GM23248 (cell line): ENCODE measurements at regions not wholly inside any gene's neighbourhood (a gene's known extent, or its start where the extent isn't known, plus 50 kb on each side); places are given as distances from the start of the nearest gene placed in this dataset.

Experiments used
- DNase-seq: peaks from one replicate; pipeline ENCODE4 v3.0.0-alpha.2; 2015
- H2AFZ ChIP-seq: fragments of 200-600 bp; sonication (generic); 2 replicates; pipeline ENCODE4 v1.6.1; 2016; ENCODE audit warnings: antibody characterized with exemption
- H3F3A ChIP-seq: fragments of 200-600 bp; sonication (generic); 2 replicates; pipeline ENCODE4 v1.6.1; 2016; ENCODE audit warnings: mild to moderate bottlenecking, antibody characterized with exemption, mixed run types; ENCODE audit not compliant: insufficient read depth
- H3K27ac ChIP-seq: fragments of 200-600 bp; sonication (generic); 2 replicates; pipeline ENCODE4 v1.5.1; 2016; ENCODE audit warnings: mild to moderate bottlenecking
- H3K27me3 ChIP-seq: fragments of 200-600 bp; sonication (generic); replicated peaks from 2 replicates; pipeline ENCODE4 v1.6.1; 2016; ENCODE audit warnings: mild to moderate bottlenecking; ENCODE audit not compliant: insufficient read depth
- H3K36me3 ChIP-seq: fragments of 200-600 bp; sonication (generic); 2 replicates; pipeline ENCODE4 v1.6.1; 2016; ENCODE audit warnings: low read depth, mild to moderate bottlenecking
- H3K4me1 ChIP-seq: fragments of 200-600 bp; sonication (generic); 2 replicates; pipeline ENCODE4 v1.6.1; 2016; ENCODE audit warnings: mild to moderate bottlenecking; ENCODE audit not compliant: insufficient read depth
- H3K4me2 ChIP-seq: fragments of 200-600 bp; sonication (generic); one replicate; pipeline ENCODE4 v1.6.1; 2016; ENCODE audit warnings: mild to moderate bottlenecking; ENCODE audit not compliant: unreplicated experiment
- H3K4me3 ChIP-seq: fragments of 200-600 bp; sonication (generic); 2 replicates; pipeline ENCODE4 v1.5.1; 2016; ENCODE audit warnings: mild to moderate bottlenecking
- H3K79me2 ChIP-seq: fragments of 200-600 bp; sonication (generic); 2 replicates; pipeline ENCODE4 v1.6.1; 2016; ENCODE audit warnings: mild to moderate bottlenecking; ENCODE audit not compliant: insufficient read depth
- H3K9ac ChIP-seq: fragments of 200-600 bp; sonication (generic); 2 replicates; pipeline ENCODE4 v1.6.1; 2016; ENCODE audit warnings: mild to moderate bottlenecking
- H3K9me2 ChIP-seq: fragments of 200-600 bp; sonication (generic); 2 replicates; pipeline ENCODE4 v1.6.1; 2016; ENCODE audit warnings: mixed run types, mild to moderate bottlenecking, moderate library complexity; ENCODE audit not compliant: insufficient read depth
- H3K9me3 ChIP-seq: fragments of 200-600 bp; sonication (generic); one replicate; pipeline ENCODE4 v1.6.1; 2017; ENCODE audit warnings: low read depth
- H4K20me1 ChIP-seq: fragments of 200-600 bp; sonication (generic); 2 replicates; pipeline ENCODE4 v1.6.0; 2016; ENCODE audit not compliant: insufficient read depth
- EZH2 ChIP-seq: fragments of 200-600 bp; sonication (generic); IDR thresholded peaks from 2 replicates; pipeline ENCODE4 v1.6.1; 2018; ENCODE audit warnings: antibody characterized with exemption, mild to moderate bottlenecking; ENCODE audit not compliant: insufficient read depth, poor library complexity, severe bottlenecking
- EZH2phosphoT487 ChIP-seq: fragments of 200-600 bp; sonication (generic); IDR thresholded peaks from 2 replicates; pipeline ENCODE4 v1.6.1; 2018; ENCODE audit warnings: antibody characterized with exemption, moderate library complexity, mild to moderate bottlenecking, low read depth; ENCODE audit not compliant: insufficient read depth
- WGBS, 2 experiments: methylation state at CpG; one replicate each; pipeline ENCODE4 v1.1.6; 2015 to 2017; ENCODE audit warnings: low lambda C conversion rate in 2 of 2, low coverage in 1 of 2; ENCODE audit errors: missing lambda C conversion rate in 2 of 2; 5-methylcytosine and 5-hydroxymethylcytosine counted together
- in situ Hi-C: fragments of 300-500 bp; cut with MboI; formaldehyde crosslinking; loops from 2 replicates; pipeline ENCODE4 v1.15.0; 2020

DNA sequence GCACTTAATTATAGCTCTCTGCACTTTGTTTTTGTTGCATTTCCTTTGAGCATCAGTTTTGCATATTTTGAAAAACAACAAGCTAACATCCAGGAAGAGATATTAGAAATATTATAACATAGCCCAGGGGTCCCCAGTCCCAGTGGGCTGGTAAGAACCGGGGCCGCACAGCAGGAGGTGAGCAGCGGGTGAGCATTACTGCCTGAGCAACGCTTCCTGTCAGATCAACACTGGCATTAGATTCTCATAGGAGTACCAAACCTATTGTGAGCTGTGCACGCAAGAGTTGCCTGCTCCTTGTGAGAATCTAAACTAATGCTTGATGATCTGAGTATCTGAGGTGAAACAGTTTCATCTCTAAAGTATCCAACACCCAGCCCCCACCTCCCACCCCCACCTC is 675.9 kb upstream of the ZNF608 start:
- no peak overlapping the region for H3K9ac ChIP-seq
- no peaks in the 10 kb centered on the region for H3K36me3 ChIP-seq
- no peak overlapping the region for H3K4me2 ChIP-seq
- TF ChIP-seq EZH2 (no peak), EZH2phosphoT487 (no peak)
- H3K9me2 ChIP-seq = no peaks in the 10 kb centered on the region
- in situ Hi-C loops = no loop called here
- WGBS, 2 experiments = 76 to 77% methylated on average over 5 of the region's 5 CpGs
- H3K4me3 ChIP-seq = no peak overlapping the region
- H3K9me3 ChIP-seq = no peaks in the 10 kb centered on the region
- H3K27me3 ChIP-seq = 0 out of 2 replicates have a peak, but pooled peaks cover 14% of the 10 kb centered on the region
- no peaks in the 10 kb centered on the region for H3K79me2 ChIP-seq
- H4K20me1 ChIP-seq = no peaks in the 10 kb centered on the region
- no peaks in the 10 kb centered on the region for H3K4me1 ChIP-seq
- H2AFZ ChIP-seq = no peak overlapping the region
- no peak for DNase-seq
- no peaks in the 10 kb centered on the region for H3F3A ChIP-seq
- no peak overlapping the region for H3K27ac ChIP-seq

DNA sequence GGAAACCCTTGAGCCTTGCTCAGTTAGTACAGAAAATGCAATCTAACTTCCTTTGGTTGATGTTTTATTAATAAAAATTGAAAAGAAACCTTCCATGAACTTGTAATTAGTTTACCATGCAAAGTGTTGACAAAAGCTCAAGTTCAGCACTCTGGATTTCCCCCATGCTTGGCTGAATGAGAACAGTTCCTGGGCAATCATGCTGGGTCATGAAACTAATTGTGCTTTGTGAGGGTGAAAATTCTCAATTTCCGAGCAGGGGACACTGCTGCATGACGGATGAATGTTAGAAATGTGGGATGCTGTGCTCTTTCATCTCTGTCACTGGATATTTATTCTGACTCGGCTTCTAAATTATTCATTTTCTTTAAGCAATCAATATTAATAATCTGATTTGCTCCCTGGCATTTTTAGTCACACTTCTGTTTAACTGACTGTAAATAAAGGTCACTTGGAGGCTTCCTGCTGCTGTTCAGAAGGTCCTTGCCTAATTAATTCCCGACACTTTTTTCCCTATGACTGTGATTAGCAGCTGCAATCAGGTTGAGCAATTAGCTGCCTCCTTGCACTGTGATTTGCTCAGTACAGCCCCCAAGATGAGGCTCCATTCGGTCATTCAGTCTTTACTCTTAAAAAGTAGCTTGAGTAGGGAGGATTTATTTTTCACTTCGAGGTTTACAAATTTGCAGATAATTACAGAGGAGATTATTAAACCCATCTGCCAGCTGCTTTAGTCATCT is 678.1 kb upstream of the ZNF608 start:
- Histone ChIP-seq H4K20me1 (no peaks in the 10 kb centered on the region), H3K36me3 (no peaks in the 10 kb centered on the region), H3K4me3 (no peak overlapping the region), H3K79me2 (no peaks in the 10 kb centered on the region), H3K9ac (no peak overlapping the region), H3K4me1 (no peaks in the 10 kb centered on the region), H3K9me2 (no peaks in the 10 kb centered on the region), H3K27me3 (0 out of 2 replicates have a peak, but pooled peaks cover 14% of the 10 kb centered on the region), H2AFZ (no peak overlapping the region), H3K27ac (no peak overlapping the region), H3K9me3 (no peaks in the 10 kb centered on the region), H3K4me2 (no peak overlapping the region), H3F3A (no peaks in the 10 kb centered on the region)
- in situ Hi-C loops = no loop called here
- WGBS, 2 experiments = 39 to 47% methylated on average over 6 of the region's 6 CpGs
- no peak for TF ChIP-seq EZH2phosphoT487
- TF ChIP-seq EZH2 = no peak
- no peak for DNase-seq

DNA sequence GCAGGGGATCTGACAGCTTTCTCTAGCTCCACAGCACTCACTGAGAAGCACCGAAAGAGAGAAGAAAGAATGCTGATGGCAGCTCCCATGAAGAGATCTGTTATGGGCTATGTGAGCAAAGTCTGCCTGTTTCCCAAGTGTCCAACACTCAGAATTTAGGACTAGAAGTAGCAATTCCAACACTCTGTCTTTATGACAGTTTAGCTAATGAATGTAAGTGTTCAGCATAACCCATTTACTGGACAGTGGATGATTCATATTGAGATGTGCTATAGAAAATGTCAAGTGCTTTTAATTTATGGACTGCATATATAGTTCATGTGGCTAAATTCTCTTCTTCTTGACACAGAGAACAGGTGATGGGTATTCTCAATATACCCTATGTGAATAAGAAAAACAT is 683.1 kb upstream of the ZNF608 start:
- H3K79me2 ChIP-seq = no peaks in the 10 kb centered on the region
- no peaks in the 10 kb centered on the region for H3K4me1 ChIP-seq
- 81 to 88% methylated on average over 1 of the region's 1 CpG for WGBS, 2 experiments
- 0 out of 2 replicates have a peak, but pooled peaks cover 9% of the 10 kb centered on the region for H3K27me3 ChIP-seq
- H3K36me3 ChIP-seq = no peaks in the 10 kb centered on the region
- H2AFZ ChIP-seq = no peak overlapping the region
- no peaks in the 10 kb centered on the region for H4K20me1 ChIP-seq
- H3K4me3 ChIP-seq = no peak overlapping the region
- H3K9me2 ChIP-seq = no peaks in the 10 kb centered on the region; the same call in 1 of the 2 replicates
- H3K27ac ChIP-seq = no peak overlapping the region
- no peaks in the 10 kb centered on the region for H3K9me3 ChIP-seq
- no peak overlapping the region for H3K4me2 ChIP-seq
- TF ChIP-seq EZH2 (no peak), EZH2phosphoT487 (no peak)
- no peaks in the 10 kb centered on the region for H3F3A ChIP-seq
- DNase-seq = no peak
- H3K9ac ChIP-seq = no peak overlapping the region
- in situ Hi-C loops = no loop called here

DNA sequence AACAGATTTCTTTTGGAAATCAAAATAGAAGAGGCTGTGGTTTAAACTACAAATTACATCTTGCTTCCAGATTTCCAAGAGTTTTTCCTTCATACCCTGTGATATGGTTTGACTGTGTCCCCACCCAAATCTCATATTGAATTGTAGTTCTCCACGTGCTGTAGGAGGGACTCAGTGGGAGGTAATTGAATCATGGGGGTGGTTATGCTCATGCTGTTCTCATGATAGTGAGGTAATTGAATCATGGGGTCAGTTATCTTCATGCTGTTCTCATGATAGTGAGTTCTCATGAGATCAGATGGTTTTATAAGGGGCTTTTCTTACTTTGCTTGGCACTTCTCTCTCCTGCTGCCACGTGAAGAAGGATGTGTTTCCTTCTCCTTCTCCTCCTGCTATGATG is 687.0 kb upstream of the ZNF608 start:
- Histone ChIP-seq H3K4me3 (no peak overlapping the region), H3K9me2 (no peaks in the 10 kb centered on the region; the same call in 1 of the 2 replicates), H4K20me1 (no peaks in the 10 kb centered on the region), H2AFZ (no peak overlapping the region), H3K9ac (no peak overlapping the region), H3K36me3 (no peaks in the 10 kb centered on the region), H3K4me1 (no peaks in the 10 kb centered on the region), H3K27me3 (no peaks in the 10 kb centered on the region), H3K4me2 (no peak overlapping the region), H3K79me2 (no peaks in the 10 kb centered on the region), H3K9me3 (no peaks in the 10 kb centered on the region), H3K27ac (no peak overlapping the region), H3F3A (no peaks in the 10 kb centered on the region)
- in situ Hi-C loops = no loop called here
- DNase-seq = no peak
- no peak for TF ChIP-seq EZH2
- no peak for TF ChIP-seq EZH2phosphoT487
- WGBS, 2 experiments = 24 to 28% methylated on average over 2 of the region's 2 CpGs
